ENCODE measurements at regions not wholly inside any gene's neighbourhood (a gene's known extent, or its start where the extent isn't known, plus 50 kb on each side); places are given as distances from the start of the nearest gene placed in this dataset.

- Histone ChIP-seq H3K9me3 (replicated peaks; ENCODE audit: control insufficient read depth, insufficient read depth, low read length) (no peaks in the 10 kb centered on the region), H3K4me3 (replicated peaks in 1 of 3; ENCODE audit: insufficient read depth in 1 of 3, low read depth in 1 of 3, low read length in 3 of 3) (no peak overlapping the region), H3K9me1 (replicated peaks; ENCODE audit: control insufficient read depth, extremely low read depth, insufficient read depth, low read length) (no peaks in the 10 kb centered on the region), H3K27ac (ENCODE audit: insufficient read depth, low read depth, low read length) (no peak overlapping the region), H3K4me2 (ENCODE audit: insufficient read depth, low read length) (no peak overlapping the region), H3K4me1 (ENCODE audit: control insufficient read depth, extremely low read depth, insufficient read depth, low read length) (no peaks in the 10 kb centered on the region), H3K79me2 (ENCODE audit: control insufficient read depth, insufficient read depth, low read length) (no peaks in the 10 kb centered on the region), H3K36me3 (ENCODE audit: control insufficient read depth in 2 of 2, extremely low read depth in 1 of 2, insufficient read depth in 2 of 2, low read length in 2 of 2) (no peaks in the 10 kb centered on the region), H2AFZ (ENCODE audit: low read depth, low read length) (no peak overlapping the region), H4K20me1 (replicated peaks; ENCODE audit: control insufficient read depth, extremely low read depth, insufficient read depth, low read length) (no peaks in the 10 kb centered on the region), H3K9ac (replicated peaks; ENCODE audit: extremely low read depth, insufficient read depth, low read length) (no peak overlapping the region), H3K27me3 (ENCODE audit: control insufficient read depth in 2 of 2, insufficient read depth in 2 of 2, low read length in 2 of 2) (no peaks in the 10 kb centered on the region)
- FAIRE-seq (no peak), DNase-seq (ENCODE audit: low read depth, low spot score) (no peak)
- ChIA-PET POLR2A (no interaction called here), CTCF (interaction anchor here (0.7 kb wide), 1 partner anchor 15 kb away, joined by 3 read pairs; no protein-coding TSS in a partner anchor)
- BruUV-seq (replicated peaks), result no TSS peak
- intact Hi-C loops (cut with micrococcal nuclease), result no loop called here
- no peak for TF ChIP-seq JUN (IDR thresholded peaks at IDR 0.05; ENCODE audit: borderline replicate concordance, insufficient read depth, insufficient read length, low read depth)
- TF ChIP-seq MYC (IDR thresholded peaks at IDR 0.05; ENCODE audit: low read depth, low read length), result no peak
- TF ChIP-seq MAX (IDR thresholded peaks at IDR 0.05; ENCODE audit: insufficient read depth, insufficient read length), result no peak
- TF ChIP-seq POLR2A (IDR thresholded peaks at IDR 0.05; ENCODE audit: low read depth, low read length), result no peak
- no peak for TF ChIP-seq POLR2AphosphoS5 (IDR thresholded peaks at IDR 0.05; ENCODE audit: insufficient read depth, low read depth, low read length)
- TF ChIP-seq CTCF (IDR thresholded peaks at IDR 0.05; ENCODE audit: extremely low read depth in 1 of 2, insufficient read depth in 1 of 2, low read depth in 1 of 2, low read length in 2 of 2), result no peak
- TF ChIP-seq GATA2 (IDR thresholded peaks at IDR 0.05; ENCODE audit: insufficient read depth, insufficient read length, low read depth, low read length), result no peak
- no peak for TF ChIP-seq FOS (IDR thresholded peaks at IDR 0.05; ENCODE audit: borderline replicate concordance, insufficient read depth, low read length)
- no peak for TF ChIP-seq EZH2 (IDR thresholded peaks at IDR 0.05; ENCODE audit: borderline replicate concordance, low read depth, low read length, severe bottlenecking)
- dilution Hi-C loops (cut with MboI; ENCODE audit: extremely low pct_ligation_motif_present, low sequenced_read_pairs), result no loop called here
Measured at GRCh38 chr4:96429657-96430056, 589.8 kb downstream of the PDHA2 start.
